Stimulated activated CD8-positive, alpha-beta memory T cell treated with anti-CD3 and anti-CD28 coated beads, Interleukin-4, amount 100 ng/mL, for 48 hours (primary cell): ENCODE measurements at regions not wholly inside any gene's neighbourhood (a gene's known extent, or its start where the extent isn't known, plus 50 kb on each side); places are given as distances from the start of the nearest gene placed in this dataset.

Experiments
- DNase-seq: peaks from one replicate; pipeline ENCODE4 v3.0.0-alpha.2; 2020

DNA sequence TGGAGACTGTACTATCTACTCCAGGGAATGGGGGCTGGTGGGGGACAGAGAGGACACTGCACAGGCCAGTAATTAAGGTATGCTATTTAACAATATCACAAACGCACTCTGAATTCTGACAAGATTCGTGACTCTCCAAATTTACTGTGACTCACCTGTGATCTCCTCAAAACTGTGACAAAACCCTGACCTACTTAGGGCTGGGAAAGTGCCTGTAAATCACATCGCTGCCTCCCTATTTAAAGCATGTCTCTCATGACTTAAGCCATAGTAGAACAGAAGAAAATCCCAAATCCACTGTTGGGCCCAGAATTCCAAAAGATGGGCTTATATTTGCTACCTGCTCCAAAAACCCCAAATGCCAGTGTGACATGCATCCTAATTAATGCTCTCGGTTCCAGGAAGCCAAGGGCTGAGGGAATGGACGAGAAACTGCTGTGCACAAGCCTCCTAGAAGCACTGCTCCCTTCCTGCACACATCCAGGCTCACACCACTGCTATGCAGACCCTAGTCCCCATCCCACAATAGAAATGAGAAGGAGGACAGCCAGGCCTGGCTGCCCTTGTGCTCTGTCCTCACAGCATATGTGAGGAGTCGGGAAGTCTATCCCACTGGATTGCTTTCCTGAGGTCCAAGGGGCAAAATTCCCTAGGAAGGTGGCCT lies 187.7 kb upstream of the CHRNA7 start:
- DNase-seq = no peak

- no peak for DNase-seq
These were observed 186.8 kb upstream of the CHRNA7 start for GRCh38 chr15:31843426-31844055.

DNA sequence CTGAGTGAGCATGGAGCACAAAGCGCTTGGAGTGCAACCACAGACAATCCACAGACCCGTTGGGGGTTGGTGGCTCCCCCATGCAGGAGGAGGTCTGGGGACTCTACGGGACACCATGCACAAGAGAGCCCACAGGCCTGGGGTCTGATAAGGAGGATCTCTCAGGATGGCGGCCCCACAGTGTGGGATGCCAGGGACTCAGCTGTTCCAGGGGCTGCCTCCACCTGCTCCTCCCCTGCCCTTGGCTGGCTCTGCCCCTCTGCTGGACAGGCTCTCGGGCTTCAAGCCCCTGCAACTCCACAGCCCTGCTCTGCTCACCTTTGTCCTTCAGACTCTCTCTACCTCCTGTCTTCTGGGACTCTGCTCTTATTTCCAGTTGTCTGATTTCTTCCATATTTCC lies 184.5 kb upstream of the CHRNA7 start:
- DNase-seq = no peak

- DNase-seq = no peak
These were observed 182.4 kb upstream of the CHRNA7 start for GRCh38 chr15:31847961-31848360.

GRCh38 chr15:31848621-31849020 lies 181.7 kb upstream of the CHRNA7 start:
- no peak for DNase-seq

- no peak for DNase-seq
These were observed 177.1 kb upstream of the CHRNA7 start for GRCh38 chr15:31852933-31853799.

DNA sequence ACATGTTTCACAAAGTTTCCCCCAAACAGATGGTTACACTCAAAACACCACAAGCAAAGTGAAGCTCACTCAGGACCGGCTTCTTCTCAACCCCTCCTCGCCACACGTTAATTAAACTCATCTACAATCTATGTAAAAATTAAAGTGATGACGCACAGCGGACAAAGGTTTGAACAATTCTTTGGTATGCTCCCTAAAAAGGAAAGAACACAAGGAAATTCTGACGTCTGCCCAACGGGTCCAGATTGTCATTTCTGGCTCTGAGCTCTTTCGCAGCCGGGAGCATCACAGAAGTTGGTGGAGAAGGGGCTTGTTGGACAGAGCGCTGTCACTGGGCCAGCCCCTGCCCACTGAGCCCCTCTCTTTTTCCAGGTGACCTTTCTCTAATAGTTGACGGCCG lies 173.7 kb upstream of the CHRNA7 start:
- DNase-seq = no peak

DNA sequence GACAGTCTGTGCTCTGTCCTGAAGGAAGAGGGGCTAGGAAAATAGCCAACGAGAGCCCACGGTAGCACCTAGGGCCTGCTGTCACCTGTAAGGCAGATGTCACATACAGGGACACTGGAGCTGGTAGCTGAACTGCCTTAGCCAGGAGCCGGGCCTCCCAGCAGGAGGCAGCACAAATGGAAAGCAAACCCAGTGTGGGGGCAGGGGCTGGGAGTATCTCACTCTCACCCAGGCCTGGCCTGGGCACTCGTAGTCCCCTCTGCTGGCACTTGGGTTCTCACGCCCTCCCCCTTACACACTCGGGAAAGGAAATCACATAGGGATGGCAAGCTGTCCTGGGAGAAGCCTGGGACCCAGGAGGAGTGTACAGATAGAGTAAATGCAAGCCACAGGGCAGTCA lies 173.1 kb upstream of the CHRNA7 start:
- no peak for DNase-seq

GRCh38 chr15:31858026-31858425 lies 172.3 kb upstream of the CHRNA7 start:
- DNase-seq = no peak

- no peak for DNase-seq
These were observed 164.1 kb upstream of the CHRNA7 start for GRCh38 chr15:31866248-31866647.

GRCh38 chr15:31867536-31868442 lies 162.5 kb upstream of the CHRNA7 start:
- peak; percentile 71 for DNase-seq

- DNase-seq = no peak
These were observed 160.5 kb upstream of the CHRNA7 start for GRCh38 chr15:31869686-31870307.

- peak; percentile 88 for DNase-seq
These were observed 159.8 kb upstream of the CHRNA7 start, which contains the start of gene OTUD7A for GRCh38 chr15:31870328-31871165. OTUD7A (minus strand) TSS chr15:31870673.

- DNase-seq = no peak
These were observed 159.0 kb upstream of the CHRNA7 start for GRCh38 chr15:31871166-31871886.

GRCh38 chr15:31871887-31872281 lies 158.4 kb upstream of the CHRNA7 start:
- DNase-seq = no peak

DNA sequence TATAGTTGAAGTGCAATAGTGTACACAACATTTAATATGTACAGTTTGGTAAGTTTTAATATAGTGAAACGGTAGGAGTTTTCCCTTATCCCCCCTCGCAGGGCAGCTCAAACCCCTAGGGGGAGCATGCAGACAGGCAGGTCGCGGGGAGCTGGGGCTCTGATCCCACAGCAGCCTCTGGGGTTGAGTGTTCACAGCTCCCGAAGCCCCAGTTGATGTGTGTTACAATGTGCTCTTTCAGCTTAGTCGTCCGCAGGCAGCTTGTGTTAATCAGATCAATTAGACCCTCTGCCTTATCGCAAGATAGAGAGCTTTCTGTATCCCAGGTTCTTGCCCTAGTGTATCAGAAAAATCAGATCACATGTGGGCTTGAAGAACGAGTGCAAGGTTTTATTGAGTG lies 143.1 kb upstream of the CHRNA7 start:
- no peak for DNase-seq

DNA sequence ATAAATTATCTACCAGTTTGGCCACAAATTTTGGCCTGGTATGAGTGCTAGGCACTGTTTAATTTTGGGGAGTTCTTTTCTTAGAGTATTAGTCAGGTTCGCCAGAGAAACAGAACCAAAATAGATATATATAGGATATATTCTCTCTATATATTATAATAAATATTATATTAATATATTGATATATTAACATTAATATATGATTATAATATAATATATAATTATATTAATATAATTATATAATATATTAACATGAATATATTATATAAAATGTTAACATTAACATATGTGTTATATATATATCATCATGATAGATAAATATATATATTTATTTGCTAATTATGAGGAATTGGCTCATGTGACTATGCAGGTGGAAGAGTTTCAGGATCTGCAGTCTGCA lies 137.8 kb upstream of the CHRNA7 start:
- no peak for DNase-seq

DNA sequence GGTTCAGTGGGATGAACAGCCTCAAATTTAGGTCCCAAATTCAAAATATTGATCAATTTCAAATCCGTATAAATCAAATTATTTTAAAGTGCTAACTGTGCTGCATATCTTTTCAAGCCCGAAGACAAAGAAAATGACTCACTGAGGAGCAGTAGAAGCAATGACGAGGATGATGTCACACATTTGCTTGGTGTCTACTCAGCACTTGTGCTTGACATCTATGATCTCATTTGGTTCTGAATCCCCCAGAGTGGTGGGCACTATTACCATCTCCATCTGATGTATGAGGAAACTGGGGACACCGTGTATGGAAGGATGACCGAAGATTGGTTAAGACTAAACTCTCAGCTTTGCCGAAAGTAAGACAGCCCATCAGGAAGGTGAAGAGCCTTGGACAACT lies 136.5 kb upstream of the CHRNA7 start:
- DNase-seq = no peak

GRCh38 chr15:31897746-31898145 lies 132.6 kb upstream of the CHRNA7 start:
- DNase-seq = no peak

DNA sequence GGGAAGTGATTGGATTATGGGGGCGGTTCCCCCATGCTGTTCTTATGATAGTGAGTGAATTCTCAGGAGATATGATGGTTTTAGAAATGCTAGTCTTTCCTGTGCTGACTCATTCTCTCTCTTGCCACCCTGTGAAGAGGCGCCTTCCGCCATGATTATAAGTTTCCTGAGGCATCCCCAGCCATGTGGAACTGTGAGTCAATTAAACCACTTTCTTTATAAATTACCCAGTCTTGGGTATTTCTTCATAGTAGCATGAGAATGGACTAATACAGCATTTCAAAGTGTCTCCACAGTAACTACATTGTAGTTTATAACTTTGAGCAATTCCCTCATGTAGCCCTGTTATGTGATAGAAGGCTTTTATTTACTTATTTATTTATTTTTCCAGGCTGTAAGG lies 128.8 kb upstream of the CHRNA7 start:
- no peak for DNase-seq

DNA sequence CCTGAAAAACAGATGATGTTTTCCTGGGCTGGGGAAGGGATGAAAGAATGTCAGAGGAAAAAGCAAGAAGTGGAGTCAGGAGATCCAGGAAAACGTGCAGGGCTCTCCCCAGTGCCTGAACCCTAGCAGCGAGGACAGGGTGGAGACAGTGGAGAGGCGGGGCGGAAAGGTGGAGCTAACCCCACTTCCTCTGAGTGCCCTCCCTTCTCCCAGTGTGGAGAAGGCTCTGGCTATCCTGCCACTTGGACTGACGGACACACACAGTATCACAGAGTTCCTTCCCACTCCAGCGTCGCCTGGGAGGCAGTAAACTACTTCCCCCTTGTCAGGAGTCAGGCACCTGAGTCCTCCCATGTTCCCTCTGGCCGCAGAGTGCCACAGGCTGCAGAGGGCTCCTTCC lies 125.3 kb upstream of the CHRNA7 start:
- no peak for DNase-seq
